Activated CD8-positive, alpha-beta memory T cell treated with anti-CD3 and anti-CD28 coated beads, Interleukin-2, amount 10 ng/mL, durations not matched to agents 7 days and 5 days (primary cell): ENCODE measurements at regions not wholly inside any gene's neighbourhood (a gene's known extent, or its start where the extent isn't known, plus 50 kb on each side); places are given as distances from the start of the nearest gene placed in this dataset.

ENCODE experiments used
- ATAC-seq: fragments of 150-1000 bp; cut with Tn5 transposase; one replicate; pipeline ENCODE4 v1.10.0; 2021; ENCODE audit warnings: moderate library complexity
- CTCF ChIA-PET: fragments of 350-600 bp; sonication (Branson Sonifier 250); formaldehyde crosslinking; loops from one replicate; lab custom pipeline; 2021; ENCODE audit warnings: antibody characterized with exemption; lab: Charles Lee
- DNase-seq: peaks from one replicate; pipeline ENCODE4 v3.0.0-alpha.2; 2020
- H3K27ac Mint-ChIP-seq: one replicate; pipeline ENCODE4 v1.8.0; 2021; ENCODE audit warnings: mild to moderate bottlenecking, mixed read lengths
- H3K27me3 Mint-ChIP-seq: one replicate; pipeline ENCODE4 v1.8.0; 2021; ENCODE audit warnings: mixed read lengths
- H3K36me3 Mint-ChIP-seq: one replicate; pipeline ENCODE4 v1.8.0; 2021; ENCODE audit warnings: mild to moderate bottlenecking, mixed read lengths
- H3K4me1 Mint-ChIP-seq: one replicate; pipeline ENCODE4 v1.8.0; 2021; ENCODE audit warnings: mixed read lengths
- H3K4me3 Mint-ChIP-seq: one replicate; pipeline ENCODE4 v1.8.0; 2021; ENCODE audit warnings: mild to moderate bottlenecking, moderate library complexity, mixed read lengths
- H3K9me3 Mint-ChIP-seq: one replicate; pipeline ENCODE4 v1.8.0; 2022; ENCODE audit warnings: low read depth, mixed read lengths

DNA sequence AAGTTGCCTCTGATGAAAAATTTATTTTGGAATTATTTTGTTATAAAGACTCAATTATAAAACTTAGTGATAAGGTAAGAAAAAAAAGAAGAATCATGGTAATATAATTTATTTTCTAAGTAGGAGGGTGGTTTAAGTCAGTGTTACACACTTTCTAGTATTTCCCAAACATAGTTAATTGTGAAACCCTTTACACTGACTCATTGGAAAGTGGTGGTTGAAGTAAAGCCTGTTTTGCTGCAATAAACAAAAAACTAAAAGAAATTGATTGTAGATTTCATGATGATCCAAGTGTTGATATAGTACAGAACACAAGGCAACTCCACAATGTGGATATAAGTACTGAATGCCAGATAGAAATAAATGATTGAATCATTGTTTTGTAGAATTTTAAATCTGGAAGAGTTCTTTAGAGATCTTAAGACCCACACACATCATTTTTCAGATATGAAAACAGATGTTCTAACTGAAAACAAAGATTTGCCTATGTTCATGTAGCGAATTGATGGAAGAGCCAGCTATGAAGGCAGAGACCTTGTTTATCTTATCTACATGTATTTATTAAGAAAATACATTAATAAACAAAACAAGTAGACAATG, 539.8 kb downstream of the PRELID2 start:
- Mint-ChIP-seq H3K27me3 (no peaks in the 10 kb centered on the region), H3K27ac (no peak overlapping the region), H3K36me3 (no peaks in the 10 kb centered on the region), H3K4me3 (no peak overlapping the region), H3K9me3 (peaks cover 6% of the 10 kb centered on the region), H3K4me1 (no peaks in the 10 kb centered on the region)
- ATAC-seq = no peak
- DNase-seq = no peak
- CTCF ChIA-PET = no interaction called here

DNA sequence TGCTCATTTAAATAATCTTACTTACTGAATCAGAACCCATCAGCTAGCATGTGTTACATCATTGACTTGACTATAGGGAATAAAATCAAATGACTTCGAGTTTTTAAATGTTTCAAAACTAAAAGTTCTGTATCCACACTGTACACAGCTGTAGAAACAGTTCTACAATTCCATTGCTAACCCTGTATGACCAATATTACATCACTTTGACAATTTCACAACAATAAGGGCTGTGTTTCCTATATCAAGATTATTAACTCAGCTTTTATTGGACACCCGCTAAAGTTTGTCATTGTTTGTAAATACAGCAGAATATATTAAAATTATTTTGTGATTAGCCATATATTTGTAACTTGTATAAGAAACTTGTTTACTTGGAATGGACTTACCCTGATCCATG, 540.8 kb downstream of the PRELID2 start:
- Mint-ChIP-seq H3K27ac (no peak overlapping the region), H3K9me3 (peaks cover 3% of the 10 kb centered on the region), H3K4me1 (no peaks in the 10 kb centered on the region), H3K4me3 (no peak overlapping the region), H3K36me3 (no peaks in the 10 kb centered on the region), H3K27me3 (no peaks in the 10 kb centered on the region)
- CTCF ChIA-PET = no interaction called here
- ATAC-seq = no peak
- no peak for DNase-seq

GRCh38 chr5:145293716-145294115, 541.4 kb downstream of the PRELID2 start:
- Mint-ChIP-seq H3K4me1 (no peaks in the 10 kb centered on the region), H3K9me3 (peaks cover 2% of the 10 kb centered on the region), H3K4me3 (no peak overlapping the region), H3K36me3 (no peaks in the 10 kb centered on the region), H3K27ac (no peak overlapping the region), H3K27me3 (no peaks in the 10 kb centered on the region)
- DNase-seq = no peak
- ATAC-seq = no peak
- CTCF ChIA-PET = no interaction called here

GRCh38 chr5:145292278-145292677, 542.9 kb downstream of the PRELID2 start:
- H3K27me3 Mint-ChIP-seq = no peaks in the 10 kb centered on the region
- no peak for DNase-seq
- no peak overlapping the region for H3K4me3 Mint-ChIP-seq
- peaks cover 2% of the 10 kb centered on the region for H3K9me3 Mint-ChIP-seq
- H3K36me3 Mint-ChIP-seq = no peaks in the 10 kb centered on the region
- CTCF ChIA-PET = no interaction called here
- no peaks in the 10 kb centered on the region for H3K4me1 Mint-ChIP-seq
- ATAC-seq = no peak
- no peak overlapping the region for H3K27ac Mint-ChIP-seq

DNA sequence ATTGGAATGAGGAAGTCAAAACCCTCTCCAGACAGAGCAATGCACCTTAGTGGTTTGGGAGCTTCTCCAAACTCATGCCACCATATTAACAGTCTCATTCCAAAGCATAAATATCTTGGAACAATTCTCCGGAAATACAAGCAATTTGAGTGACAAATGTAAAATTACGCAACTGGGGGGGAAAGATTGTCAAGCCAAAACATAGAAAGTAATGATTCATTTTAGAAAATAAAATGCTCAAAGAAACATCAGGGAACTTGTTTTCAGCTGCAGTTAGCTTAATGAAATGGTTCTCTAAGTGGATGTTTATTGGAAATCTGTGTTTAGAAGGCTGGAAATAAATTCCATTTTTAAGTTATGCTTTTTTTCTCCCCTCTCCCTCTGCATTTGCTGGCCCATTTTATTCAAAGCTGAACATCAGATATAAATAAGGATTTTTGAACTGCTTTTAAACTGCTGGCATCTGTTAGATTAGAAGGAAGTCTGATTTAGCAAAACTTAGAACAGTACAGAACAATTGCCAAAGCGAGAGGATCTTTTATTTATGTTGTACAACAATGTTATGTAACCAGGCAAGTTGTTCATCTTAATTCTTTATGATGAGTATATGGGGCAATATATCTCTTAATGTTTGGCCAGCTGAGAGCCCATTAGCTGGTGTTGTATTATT, 551.9 kb downstream of the PRELID2 start:
- Mint-ChIP-seq H3K4me3 (no peak overlapping the region), H3K27me3 (no peaks in the 10 kb centered on the region), H3K4me1 (no peaks in the 10 kb centered on the region), H3K27ac (no peak overlapping the region), H3K9me3 (no peaks in the 10 kb centered on the region), H3K36me3 (no peaks in the 10 kb centered on the region)
- no peak for ATAC-seq
- DNase-seq = no peak
- CTCF ChIA-PET = no interaction called here

GRCh38 chr5:145280806-145281205, 554.3 kb downstream of the PRELID2 start:
- H3K27ac Mint-ChIP-seq = no peak overlapping the region
- H3K4me1 Mint-ChIP-seq = no peaks in the 10 kb centered on the region
- CTCF ChIA-PET = interaction anchor here (0.6 kb wide), 1 partner anchor 21 kb away, joined by 3 read pairs; no protein-coding TSS in a partner anchor
- ATAC-seq = no peak
- H3K36me3 Mint-ChIP-seq = no peaks in the 10 kb centered on the region
- no peaks in the 10 kb centered on the region for H3K9me3 Mint-ChIP-seq
- DNase-seq = no peak
- H3K4me3 Mint-ChIP-seq = no peak overlapping the region
- H3K27me3 Mint-ChIP-seq = no peaks in the 10 kb centered on the region

DNA sequence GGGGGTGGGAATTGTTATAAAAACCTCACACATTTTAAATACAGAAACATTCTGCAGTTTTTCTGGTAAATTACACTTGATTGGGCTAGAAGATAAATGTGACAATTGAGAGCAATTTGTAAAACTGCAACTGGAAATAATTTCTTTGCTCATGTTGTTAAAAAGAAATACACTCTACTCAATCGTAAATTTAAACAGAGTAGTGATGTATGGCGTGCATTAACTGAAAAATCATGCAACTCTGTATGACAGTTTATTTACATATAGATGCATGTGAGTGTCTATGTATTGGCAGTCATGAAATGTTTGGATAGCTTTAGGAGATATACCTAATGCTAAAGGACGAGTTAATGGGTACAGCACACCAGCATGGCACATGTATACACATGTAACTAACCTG, 554.9 kb downstream of the PRELID2 start:
- Mint-ChIP-seq H3K4me3 (no peak overlapping the region), H3K4me1 (no peaks in the 10 kb centered on the region), H3K27ac (no peak overlapping the region), H3K9me3 (peaks cover 1% of the 10 kb centered on the region), H3K36me3 (no peaks in the 10 kb centered on the region), H3K27me3 (no peaks in the 10 kb centered on the region)
- CTCF ChIA-PET = interaction anchor here (0.6 kb wide), 1 partner anchor 21 kb away, joined by 3 read pairs; no protein-coding TSS in a partner anchor
- no peak for ATAC-seq
- no peak for DNase-seq

DNA sequence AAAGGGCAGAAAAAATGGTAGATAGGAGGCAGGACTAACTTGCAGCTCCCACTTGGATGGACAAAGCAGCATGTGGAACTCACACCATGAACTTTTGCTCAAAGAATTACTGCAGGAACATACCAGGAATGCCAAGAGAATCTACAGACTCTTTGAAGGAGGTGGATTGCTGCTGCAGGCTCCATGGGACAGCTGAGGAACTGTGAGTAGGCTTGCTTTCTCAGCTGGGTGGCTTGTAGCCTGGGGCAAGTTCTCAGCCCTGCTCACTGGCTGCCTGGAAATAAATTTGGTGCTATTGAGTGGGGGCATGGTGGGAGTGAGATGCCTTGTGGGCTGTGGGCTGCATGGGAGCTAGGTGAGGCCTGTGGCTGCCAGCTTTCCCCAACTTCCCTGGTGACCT, 574.5 kb downstream of the PRELID2 start:
- Mint-ChIP-seq H3K4me1 (no peaks in the 10 kb centered on the region), H3K4me3 (no peak overlapping the region), H3K9me3 (peaks cover 10% of the 10 kb centered on the region), H3K27ac (no peak overlapping the region), H3K36me3 (no peaks in the 10 kb centered on the region), H3K27me3 (no peaks in the 10 kb centered on the region)
- CTCF ChIA-PET = no interaction called here
- no peak for DNase-seq
- no peak for ATAC-seq

GRCh38 chr5:145247745-145248040, 587.4 kb downstream of the PRELID2 start:
- ATAC-seq = no peak
- CTCF ChIA-PET = no interaction called here
- peaks cover 6% of the 10 kb centered on the region for H3K9me3 Mint-ChIP-seq
- H3K27me3 Mint-ChIP-seq = no peaks in the 10 kb centered on the region
- no peak for DNase-seq
- H3K36me3 Mint-ChIP-seq = no peaks in the 10 kb centered on the region
- H3K4me3 Mint-ChIP-seq = no peak overlapping the region
- H3K27ac Mint-ChIP-seq = no peak overlapping the region
- H3K4me1 Mint-ChIP-seq = no peaks in the 10 kb centered on the region

DNA sequence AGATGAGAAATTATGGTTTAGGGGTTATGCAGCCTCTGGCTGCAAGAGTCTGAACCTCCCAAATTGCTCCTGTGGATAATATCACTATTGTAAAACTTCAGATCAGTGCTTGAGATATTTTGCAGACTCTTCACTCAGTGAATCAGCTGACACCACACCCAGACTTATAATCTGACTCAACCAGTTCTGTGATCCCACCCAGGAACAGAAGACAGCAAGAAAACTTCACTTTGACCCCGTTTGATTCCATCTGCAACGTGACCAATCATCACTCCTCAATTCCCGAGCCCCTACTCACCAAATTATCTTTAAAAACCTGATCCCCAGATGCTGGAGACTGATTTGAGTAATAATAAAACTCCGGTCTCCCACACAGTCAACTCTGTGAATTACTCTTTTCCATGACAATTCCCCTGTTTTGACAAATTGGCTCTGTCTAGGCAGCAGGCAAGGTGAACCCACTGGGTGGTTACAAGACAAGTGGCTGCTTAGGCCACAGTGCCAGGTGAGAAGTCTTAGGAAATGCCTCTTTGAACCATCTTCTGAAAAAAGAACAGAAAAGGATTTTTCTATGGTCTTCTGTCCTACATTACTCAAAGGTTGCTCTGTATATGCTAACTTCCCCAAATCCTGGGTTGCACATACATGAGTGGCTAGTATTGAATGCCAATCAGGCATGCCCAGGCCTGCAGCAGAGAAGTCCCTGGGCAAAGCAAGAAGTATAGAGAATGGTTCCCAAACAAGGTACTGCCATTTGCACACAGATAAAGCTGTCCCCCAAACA, 588.0 kb downstream of the PRELID2 start:
- ATAC-seq = no peak
- CTCF ChIA-PET = no interaction called here
- no peaks in the 10 kb centered on the region for H3K4me1 Mint-ChIP-seq

DNA sequence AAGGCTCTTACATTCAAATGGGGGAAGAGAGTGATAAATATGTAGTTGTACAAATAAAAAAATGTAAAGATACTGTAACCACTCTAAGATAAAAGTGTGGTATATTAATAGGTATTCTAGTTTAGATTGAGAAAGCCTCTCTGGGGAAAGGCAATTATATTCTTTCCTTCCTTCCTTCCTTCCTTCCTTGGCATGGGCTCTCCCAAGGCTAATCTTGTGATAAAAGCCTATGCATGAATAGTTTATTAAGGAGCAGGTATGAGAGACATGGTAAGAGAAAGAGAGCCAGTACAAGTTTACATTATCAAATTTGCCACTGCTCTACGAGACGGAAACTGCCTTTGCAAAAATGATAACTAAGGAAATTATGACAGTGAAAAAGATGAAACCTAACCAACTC, 588.8 kb downstream of the PRELID2 start:
- no peak overlapping the region for H3K4me3 Mint-ChIP-seq
- H3K36me3 Mint-ChIP-seq = no peaks in the 10 kb centered on the region
- peaks cover 4% of the 10 kb centered on the region for H3K9me3 Mint-ChIP-seq
- no peaks in the 10 kb centered on the region for H3K27me3 Mint-ChIP-seq
- DNase-seq = no peak
- CTCF ChIA-PET = no interaction called here
- H3K27ac Mint-ChIP-seq = no peak overlapping the region
- no peak for ATAC-seq
- H3K4me1 Mint-ChIP-seq = no peaks in the 10 kb centered on the region

More for the DNA sequence above, 588.0 kb downstream of the PRELID2 start:
- peaks cover 6% of the 10 kb centered on the region for H3K9me3 Mint-ChIP-seq
- no peak overlapping the region for H3K27ac Mint-ChIP-seq
- no peaks in the 10 kb centered on the region for H3K27me3 Mint-ChIP-seq
- DNase-seq = no peak
- H3K36me3 Mint-ChIP-seq = no peaks in the 10 kb centered on the region
- no peak overlapping the region for H3K4me3 Mint-ChIP-seq

GRCh38 chr5:145245354-145245753, 589.8 kb downstream of the PRELID2 start:
- DNase-seq (no peak), ATAC-seq (no peak)
- H3K4me3 Mint-ChIP-seq = no peak overlapping the region
- H3K27ac Mint-ChIP-seq = no peak overlapping the region
- no peaks in the 10 kb centered on the region for H3K4me1 Mint-ChIP-seq
- peaks cover 2% of the 10 kb centered on the region for H3K9me3 Mint-ChIP-seq
- H3K27me3 Mint-ChIP-seq = no peaks in the 10 kb centered on the region
- CTCF ChIA-PET = no interaction called here
- H3K36me3 Mint-ChIP-seq = no peaks in the 10 kb centered on the region

DNA sequence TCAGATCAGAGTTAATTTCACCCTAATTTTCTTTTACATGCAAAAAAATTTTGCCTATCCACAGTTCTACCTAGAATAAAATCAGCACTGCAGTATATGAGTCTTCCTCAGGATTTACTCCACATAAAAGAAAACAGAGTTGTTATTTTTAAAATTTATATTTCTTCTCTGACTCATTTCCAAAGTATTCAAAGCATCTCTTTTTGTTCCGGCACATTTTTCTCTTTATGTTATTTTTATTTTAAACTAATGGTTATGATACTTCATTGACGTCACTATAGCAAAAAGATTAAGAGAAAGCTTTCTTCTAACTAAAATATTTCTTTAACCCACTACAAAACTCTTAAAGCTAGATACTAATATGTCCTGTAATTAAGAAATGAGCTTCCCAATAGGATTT, 590.4 kb downstream of the PRELID2 start:
- H3K36me3 Mint-ChIP-seq = no peaks in the 10 kb centered on the region
- no peak overlapping the region for H3K4me3 Mint-ChIP-seq
- H3K27me3 Mint-ChIP-seq = no peaks in the 10 kb centered on the region
- H3K4me1 Mint-ChIP-seq = no peaks in the 10 kb centered on the region
- DNase-seq (no peak), ATAC-seq (no peak)
- CTCF ChIA-PET = no interaction called here
- H3K9me3 Mint-ChIP-seq = no peaks in the 10 kb centered on the region
- no peak overlapping the region for H3K27ac Mint-ChIP-seq

DNA sequence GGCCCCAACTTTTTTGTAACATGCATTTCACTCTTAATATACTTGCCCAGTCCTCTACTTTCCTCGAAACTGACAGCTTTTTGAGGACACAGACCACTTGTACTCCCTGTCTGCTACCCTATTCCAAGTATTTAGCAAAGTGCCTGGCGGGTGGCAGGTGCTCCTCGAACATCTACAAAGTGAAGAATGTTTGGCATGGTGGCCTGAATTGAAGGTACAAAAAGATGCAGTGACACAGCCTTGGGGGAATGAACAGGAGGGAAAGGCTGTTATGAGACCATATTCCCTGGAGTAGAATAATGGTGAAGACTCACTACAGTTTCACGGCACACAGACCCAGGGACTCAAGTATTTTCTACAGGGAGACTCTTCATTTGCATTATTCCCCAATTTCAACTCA, 590.9 kb downstream of the PRELID2 start:
- CTCF ChIA-PET = no interaction called here
- H3K9me3 Mint-ChIP-seq = no peaks in the 10 kb centered on the region
- H3K27ac Mint-ChIP-seq = no peak overlapping the region
- ATAC-seq = no peak
- DNase-seq = no peak
- H3K27me3 Mint-ChIP-seq = no peaks in the 10 kb centered on the region
- no peaks in the 10 kb centered on the region for H3K36me3 Mint-ChIP-seq
- H3K4me3 Mint-ChIP-seq = no peak overlapping the region
- H3K4me1 Mint-ChIP-seq = no peaks in the 10 kb centered on the region
